ENCODE measurements at regions not wholly inside any gene's neighbourhood (a gene's known extent, or its start where the extent isn't known, plus 50 kb on each side); places are given as distances from the start of the nearest gene placed in this dataset.

- RAD21 ChIA-PET (ENCODE audit: low non-redundant PET in 1 of 2, low total read pairs in 2 of 2, uncharacterized antibody in 2 of 2, unreplicated experiment in 2 of 2) = no interaction called here
These were observed 826.7 kb upstream of the ACVR2A start for GRCh38 chr2:147017951-147018645.

More at GRCh38 chr2:147017951-147018645, 826.7 kb upstream of the ACVR2A start:
- TF ChIP-seq ELF1 (IDR thresholded peaks at IDR 0.05; ENCODE audit: borderline replicate concordance, low read depth) = no peak
- TF ChIP-seq ZBTB33 (IDR thresholded peaks at IDR 0.05; ENCODE audit: extremely low read depth, insufficient replicate concordance, low read length) = no peak
- no peak for TF ChIP-seq ATF3 (IDR thresholded peaks at IDR 0.05)
- TF ChIP-seq CBX3 (IDR thresholded peaks at IDR 0.05; ENCODE audit: low read depth) = no peak
- TF ChIP-seq CEBPB (IDR thresholded peaks at IDR 0.05; ENCODE audit: low read depth) = no peak
- no peak for TF ChIP-seq MAX (IDR thresholded peaks at IDR 0.05)
- no peak for TF ChIP-seq ZFX (IDR thresholded peaks at IDR 0.05)
- TF ChIP-seq EGR1 (IDR thresholded peaks at IDR 0.05; ENCODE audit: low read depth) = no peak
- TF ChIP-seq SIN3A (IDR thresholded peaks at IDR 0.05; ENCODE audit: low read depth) = no peak
- no peak for TF ChIP-seq POLR2AphosphoS5 (IDR thresholded peaks at IDR 0.05; ENCODE audit: low read depth, low read length)
- no peak for TF ChIP-seq RAD21 (IDR thresholded peaks at IDR 0.05; ENCODE audit: low read depth)
- no peak for TF ChIP-seq SRF (IDR thresholded peaks at IDR 0.05; ENCODE audit: low read depth)
- no peak for TF ChIP-seq ZNF274 (IDR thresholded peaks at IDR 0.05; ENCODE audit: low read depth, low read length)
- no peak for TF ChIP-seq REST (IDR thresholded peaks at IDR 0.05; ENCODE audit: low read depth)
- no peak for TF ChIP-seq SP1 (IDR thresholded peaks at IDR 0.05; ENCODE audit: low read depth)
- no peak for TF ChIP-seq YY1 (IDR thresholded peaks at IDR 0.05; ENCODE audit: extremely low read depth, insufficient replicate concordance, low read depth, low read length)
- no peak for TF ChIP-seq CTCF (IDR thresholded peaks at IDR 0.05 in 2 of 3, conservative IDR thresholded peaks at IDR 0.05 in 1 of 3; ENCODE audit: borderline replicate concordance in 1 of 3, insufficient read depth in 1 of 3, low read depth in 2 of 3, low read length in 2 of 3)
- TF ChIP-seq TCF7L2 (IDR thresholded peaks at IDR 0.05; ENCODE audit: borderline replicate concordance, extremely low read depth, insufficient read depth, insufficient read length) = no peak
- CTCF ChIA-PET = no interaction called here
- Histone ChIP-seq H3K27ac (ENCODE audit: low read depth, low read length) (no peak overlapping the region), H3K4me1 (ENCODE audit: control insufficient read depth in 1 of 2, insufficient read depth in 2 of 2, low read length in 2 of 2) (no peaks in the 10 kb centered on the region), H3K9me2 (ENCODE audit: insufficient read depth) (no peaks in the 10 kb centered on the region), H3K4me3 (replicated peaks in 1 of 2; ENCODE audit: low read depth in 1 of 2, low read length in 2 of 2) (no peak overlapping the region), H4K20me1 (ENCODE audit: insufficient read depth) (no peaks in the 10 kb centered on the region; the same call in 1 of the 2 replicates), H3K9ac (ENCODE audit: low read length) (no peak overlapping the region), H3K27me3 (ENCODE audit: insufficient read depth, low read length) (no peaks in the 10 kb centered on the region), H2AFZ (ENCODE audit: low read depth, low read length, poor library complexity, severe bottlenecking) (no peak overlapping the region), H3K4me2 (ENCODE audit: low read length) (no peak overlapping the region), H3K9me3 (ENCODE audit: control insufficient read depth in 1 of 2, insufficient read depth in 1 of 2, low read depth in 1 of 2, low read length in 2 of 2) (no peaks in the 10 kb centered on the region), H3K36me3 (ENCODE audit: control insufficient read depth in 1 of 2, insufficient read depth in 2 of 2, low read length in 2 of 2) (no peaks in the 10 kb centered on the region), H3K79me2 (ENCODE audit: insufficient read depth, low read length) (no peaks in the 10 kb centered on the region)
- DNase-seq (ENCODE audit: low read depth, low spot score) = no peak
- BruUV-seq (replicated peaks) = no TSS peak
- intact Hi-C loops (cut with micrococcal nuclease) = no loop called here
- POLR2A ChIA-PET = no interaction called here
- ATAC-seq = no peak
